GM21825 (cell line): ENCODE measurements at regions not wholly inside any gene's neighbourhood (a gene's known extent, or its start where the extent isn't known, plus 50 kb on each side); places are given as distances from the start of the nearest gene placed in this dataset.

Source experiments
- ATAC-seq: cut with Tn5 transposase; IDR thresholded peaks from one replicate; pipeline ENCODE4 v1.9.1; 2021; ENCODE audit warnings: mild to moderate bottlenecking, moderate library complexity; ENCODE audit not compliant: unreplicated experiment

DNA sequence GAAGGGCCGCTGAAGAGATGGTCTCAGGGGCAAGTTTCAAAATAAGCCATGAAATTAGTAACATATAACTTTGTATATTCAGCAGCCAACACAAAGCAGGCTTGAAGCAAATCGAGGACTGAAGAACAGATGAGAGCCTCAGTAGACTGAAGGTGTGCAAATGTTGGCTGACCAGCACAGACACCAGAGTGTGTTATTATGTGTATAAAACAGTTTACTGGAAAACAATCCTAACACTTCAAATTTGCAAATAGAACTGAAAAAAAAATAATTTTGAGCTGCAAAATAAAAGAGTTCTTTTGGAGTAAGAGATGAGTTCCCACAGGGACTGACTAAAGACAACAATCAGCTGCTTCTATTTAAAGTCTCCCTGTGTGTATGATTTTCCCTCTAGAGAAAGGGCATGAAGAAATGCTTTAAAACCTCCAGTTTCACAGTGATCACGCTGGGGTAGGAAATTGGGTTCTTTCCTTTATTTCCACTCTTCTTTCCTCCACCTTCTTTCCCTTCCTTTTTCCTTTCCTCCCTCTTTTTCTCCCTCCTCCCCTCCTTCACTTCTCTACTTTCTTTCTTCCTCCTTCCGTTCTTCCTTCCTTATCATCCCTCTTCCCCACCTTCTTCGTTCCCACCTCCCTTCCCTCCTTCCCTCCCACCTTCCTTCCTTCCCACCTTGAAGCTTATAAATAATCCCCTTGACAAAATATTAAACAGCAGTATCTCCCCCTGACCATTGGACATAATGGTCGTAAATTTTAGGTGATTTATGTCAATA lies 383.9 kb upstream of the DCN start:
- ATAC-seq: no peak

GRCh38 chr12:91565846-91566245 lies 383.2 kb upstream of the DCN start:
- no peak for ATAC-seq

DNA sequence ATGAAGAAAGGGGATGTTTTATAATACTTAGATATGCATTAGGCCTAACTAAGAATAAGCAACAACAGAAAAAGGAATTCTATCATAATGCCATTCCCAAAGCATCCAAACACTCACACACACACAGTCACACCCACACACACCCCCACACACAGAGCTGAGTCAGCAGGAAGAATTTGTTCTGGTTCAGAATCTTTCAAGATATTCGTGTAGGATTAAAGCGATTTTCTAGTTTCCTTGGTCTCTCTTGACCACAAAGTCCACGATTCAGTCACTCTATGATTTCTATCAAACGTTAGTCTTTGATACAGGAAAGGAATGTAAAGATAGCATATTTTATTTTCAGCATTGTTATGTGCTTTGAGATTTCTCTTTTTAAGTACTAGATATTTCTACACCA lies 382.6 kb upstream of the DCN start:
- no peak for ATAC-seq

DNA sequence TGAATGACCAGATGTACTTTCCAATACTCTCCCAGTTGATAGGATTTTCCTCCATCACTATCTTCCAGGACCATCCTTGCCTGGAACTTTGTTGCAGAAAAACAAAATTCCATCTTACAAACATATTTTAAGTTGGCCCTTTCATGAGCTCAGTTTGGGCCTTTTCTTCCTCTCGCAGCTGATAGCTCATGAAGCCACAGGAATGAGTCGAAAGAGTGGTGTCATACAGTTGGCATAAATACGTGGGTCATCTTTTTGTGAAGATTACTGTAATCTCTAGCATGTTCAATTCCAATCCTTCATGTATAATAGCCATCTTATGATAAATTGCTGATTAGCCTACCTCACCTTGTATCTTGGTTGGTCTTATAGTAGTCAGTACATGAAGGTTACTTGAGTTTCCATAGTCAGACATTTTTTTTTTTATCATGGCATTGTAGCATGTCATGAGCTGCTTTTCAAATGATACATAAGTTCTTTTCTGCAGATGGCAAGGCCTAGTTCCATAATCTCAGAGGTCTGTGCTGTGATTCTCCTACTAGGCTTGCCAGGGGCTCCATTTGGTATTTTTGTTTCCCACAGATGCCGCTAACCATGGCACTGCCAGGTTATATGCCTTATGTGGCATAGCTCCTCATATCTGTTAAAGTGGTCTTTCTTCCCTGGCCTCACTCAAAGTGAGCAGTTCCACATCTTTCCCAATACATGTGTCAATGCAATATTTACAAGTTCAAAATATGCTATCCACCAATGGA lies 380.6 kb upstream of the DCN start:
- ATAC-seq: no peak

DNA sequence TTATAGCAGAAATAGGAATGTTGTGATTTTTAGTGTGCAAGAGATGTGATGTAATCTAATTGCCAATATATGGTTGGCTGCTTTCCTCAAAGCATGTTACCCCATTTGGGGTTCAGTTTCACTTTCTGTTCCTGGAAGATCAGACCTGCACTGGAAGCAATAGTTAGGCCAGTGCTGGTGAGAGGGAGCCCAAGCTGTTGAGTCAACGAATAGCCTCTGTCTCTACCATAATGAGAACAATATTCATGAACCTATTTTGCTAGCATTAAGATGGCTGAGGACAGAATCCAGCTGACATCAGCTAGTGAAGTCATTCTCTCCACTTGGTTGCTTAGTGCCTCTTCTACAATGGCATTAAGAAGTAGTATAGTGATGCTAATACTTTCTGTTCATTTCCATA lies 379.9 kb upstream of the DCN start:
- ATAC-seq: no peak

DNA sequence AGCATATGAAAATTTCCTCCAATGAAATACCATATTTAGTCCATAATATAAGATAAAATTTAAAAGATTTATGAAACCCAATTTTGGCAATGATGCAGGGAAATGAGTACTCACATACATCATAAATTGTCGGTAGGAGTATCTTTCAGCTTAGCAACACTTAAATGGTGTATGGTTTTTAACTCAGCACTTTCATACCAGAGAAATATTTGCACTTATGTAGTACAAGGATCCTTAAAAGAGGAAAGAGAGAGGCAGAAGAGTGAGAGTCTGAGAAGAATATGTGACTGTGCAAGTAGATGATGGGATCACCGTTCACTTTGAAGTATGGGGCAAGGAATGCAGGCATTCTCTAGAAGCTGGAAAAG lies 379.3 kb upstream of the DCN start:
- no peak for ATAC-seq

GRCh38 chr12:91561301-91561957 lies 378.8 kb upstream of the DCN start:
- no peak for ATAC-seq

- ATAC-seq: no peak
Measured at GRCh38 chr12:91556909-91557308, 374.3 kb upstream of the DCN start.

DNA sequence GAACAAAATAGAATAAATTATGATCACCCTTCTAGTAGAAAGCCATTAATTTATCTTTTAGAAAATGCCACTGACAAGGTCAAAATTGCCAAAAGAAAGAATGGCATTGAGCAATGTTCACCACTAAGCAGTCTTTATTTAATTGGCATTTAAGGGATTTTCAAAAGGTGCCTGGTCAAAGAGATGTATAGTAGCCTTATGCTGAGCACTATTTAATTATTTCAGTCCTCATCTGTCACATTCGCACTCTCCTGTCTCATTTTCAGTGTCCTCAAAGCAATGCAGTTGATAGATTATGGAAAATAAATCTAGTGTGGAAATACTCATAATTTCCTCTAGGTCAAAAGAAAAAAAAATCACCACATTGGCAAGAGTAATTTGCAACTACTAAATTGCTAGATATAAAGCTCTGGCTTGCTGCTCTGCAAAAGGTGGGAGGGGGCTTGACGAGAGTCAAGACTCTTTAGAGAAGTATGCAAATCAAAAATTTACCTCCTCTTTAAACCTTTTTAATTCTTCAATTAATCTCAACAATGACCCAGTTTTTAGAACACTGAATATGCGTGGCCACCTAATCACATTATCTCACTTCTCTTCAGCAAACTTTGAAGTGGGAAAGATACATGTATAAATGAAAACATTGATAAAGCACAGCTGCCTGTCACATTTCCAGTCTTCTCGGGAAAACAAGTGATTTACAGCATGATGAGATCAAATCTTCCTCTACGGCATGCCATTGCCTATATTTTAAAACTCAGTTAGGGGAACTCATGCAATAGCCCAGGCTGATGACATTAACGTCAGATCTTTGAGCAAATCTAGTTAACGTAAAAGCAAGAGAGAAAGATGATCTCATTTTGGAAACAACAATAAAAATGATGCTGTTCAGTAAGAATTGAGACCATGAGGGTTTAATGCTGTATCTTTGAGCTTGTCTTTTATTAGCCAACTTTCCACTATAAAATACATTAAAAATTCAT lies 373.1 kb upstream of the DCN start:
- no peak for ATAC-seq

DNA sequence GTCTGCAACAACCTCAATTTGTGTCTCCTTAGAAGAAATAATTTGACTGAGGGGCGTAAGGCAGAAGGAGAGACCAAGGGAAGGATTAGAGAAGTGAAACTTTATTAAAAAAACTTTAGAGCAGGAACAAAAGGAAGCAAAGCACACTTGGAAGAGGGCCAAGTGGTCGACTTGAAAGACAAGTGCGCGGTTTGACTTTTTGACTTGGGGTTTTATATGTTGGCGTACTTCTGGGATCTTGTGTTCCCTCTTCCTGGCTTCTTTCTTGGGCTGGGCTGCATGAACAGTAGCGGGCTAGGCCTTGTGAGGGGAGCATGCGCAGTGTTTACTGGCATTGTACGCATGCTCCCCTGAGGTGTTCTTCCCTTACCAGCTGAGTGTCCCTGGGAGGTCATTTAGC lies 369.3 kb upstream of the DCN start:
- no peak for ATAC-seq

DNA sequence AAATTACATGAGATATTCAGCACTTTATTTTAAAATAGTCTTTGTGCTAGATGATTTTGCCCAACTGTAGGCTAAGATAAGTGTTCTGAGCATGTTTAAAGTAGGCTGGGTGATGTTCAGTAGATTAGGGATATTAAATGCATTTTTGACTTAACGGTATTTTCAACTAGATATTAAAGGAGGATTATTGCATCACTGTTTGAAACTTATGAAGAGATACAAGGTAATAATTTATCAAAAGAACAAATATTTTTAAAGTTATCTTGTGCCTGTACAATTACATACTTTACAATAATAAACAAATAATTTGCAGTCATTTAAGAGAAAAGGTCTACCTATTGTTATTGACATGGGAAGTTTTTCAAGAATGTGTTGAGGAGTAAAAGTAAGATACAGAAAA lies 368.6 kb upstream of the DCN start:
- no peak for ATAC-seq

DNA sequence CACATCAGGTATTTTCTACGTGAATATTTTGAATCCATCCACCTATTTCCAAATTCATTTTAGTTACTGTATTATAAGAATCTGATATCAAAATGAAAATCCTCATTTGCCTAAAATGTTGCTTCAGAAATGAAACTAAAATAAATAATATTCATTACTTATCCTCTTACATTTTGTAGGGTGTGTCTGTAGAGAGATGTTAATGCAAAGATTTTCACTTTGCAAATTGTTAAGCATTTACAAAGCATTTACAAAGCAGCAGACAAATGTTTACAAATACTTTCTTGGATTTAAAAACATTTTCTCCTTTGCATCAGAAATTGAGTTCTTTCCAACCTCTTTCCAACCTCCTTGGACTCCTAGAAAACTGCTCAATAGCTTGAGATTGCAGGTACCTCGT lies 360.0 kb upstream of the DCN start:
- ATAC-seq: no peak

DNA sequence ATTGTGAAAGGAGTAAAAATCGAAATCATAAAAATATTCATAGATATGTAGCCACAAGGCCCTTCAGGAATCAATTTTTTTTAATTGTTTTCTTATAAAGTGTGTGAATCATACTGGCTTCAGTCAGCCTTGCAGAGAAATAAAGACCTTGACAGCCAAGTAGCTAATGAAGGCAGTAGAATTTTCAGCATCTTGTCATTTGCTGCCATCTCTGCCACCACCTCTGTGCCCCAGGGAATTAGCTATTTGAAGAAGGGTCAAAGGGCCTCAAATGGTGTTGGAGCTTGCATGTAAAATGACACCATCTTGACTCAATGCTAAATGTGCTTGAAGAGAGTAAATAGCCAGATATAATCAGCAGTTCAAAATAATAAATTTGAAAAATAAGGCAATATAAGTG lies 359.4 kb upstream of the DCN start:
- no peak for ATAC-seq

DNA sequence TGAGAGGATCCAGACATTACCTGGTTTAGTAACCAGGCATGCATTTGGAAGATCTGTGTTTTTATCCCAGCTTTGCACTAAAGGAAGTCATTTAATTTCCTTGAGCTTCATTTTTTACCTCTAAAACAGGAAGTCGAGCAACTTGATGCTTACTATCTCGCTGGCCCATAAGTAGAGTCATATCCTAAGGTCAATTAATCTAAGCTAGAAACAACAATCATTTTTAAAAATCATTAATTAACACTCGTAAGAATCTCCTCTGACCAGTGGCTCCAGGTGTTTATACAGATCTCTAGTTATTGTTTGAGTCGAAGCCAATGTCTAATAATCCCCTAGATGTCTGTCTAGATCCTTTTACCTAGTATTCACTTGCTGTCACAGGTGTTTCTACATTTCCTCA lies 355.8 kb upstream of the DCN start:
- no peak for ATAC-seq

DNA sequence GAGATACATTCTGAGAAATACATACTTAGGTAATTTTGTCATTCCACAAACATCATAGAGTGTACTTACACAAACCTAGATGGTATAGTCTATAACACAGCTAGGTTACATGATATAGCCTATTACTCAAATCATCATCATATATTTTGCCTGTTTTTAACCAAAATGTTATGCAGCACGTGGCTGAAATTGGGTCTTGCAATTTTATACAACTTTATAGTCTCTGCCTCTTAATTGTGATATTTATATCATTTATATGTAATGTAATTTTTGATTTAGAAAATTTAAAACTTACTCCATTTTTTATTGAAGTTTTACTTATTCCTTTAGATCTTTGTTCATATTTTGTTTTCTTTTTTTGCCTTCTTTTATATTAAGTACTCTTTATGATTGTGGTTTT lies 350.7 kb upstream of the DCN start:
- ATAC-seq: no peak

DNA sequence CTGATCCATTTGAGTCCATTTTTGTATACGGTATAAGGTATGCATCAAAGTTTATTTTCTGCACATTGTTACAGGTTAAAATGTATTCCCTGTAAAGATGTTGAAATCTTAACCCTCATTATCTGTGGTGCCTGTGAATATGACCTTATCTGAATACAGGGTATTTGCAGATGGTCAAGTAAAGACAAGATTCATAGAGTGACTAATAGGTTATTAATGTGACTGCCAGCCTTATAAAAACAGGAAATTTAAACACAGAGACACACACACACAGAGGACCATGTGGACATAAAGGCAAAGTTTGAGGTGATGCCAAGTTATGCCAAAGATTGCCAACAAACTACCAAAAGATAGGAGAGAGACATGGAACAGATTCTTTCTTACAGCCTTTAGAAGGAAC lies 347.2 kb upstream of the DCN start:
- no peak for ATAC-seq

DNA sequence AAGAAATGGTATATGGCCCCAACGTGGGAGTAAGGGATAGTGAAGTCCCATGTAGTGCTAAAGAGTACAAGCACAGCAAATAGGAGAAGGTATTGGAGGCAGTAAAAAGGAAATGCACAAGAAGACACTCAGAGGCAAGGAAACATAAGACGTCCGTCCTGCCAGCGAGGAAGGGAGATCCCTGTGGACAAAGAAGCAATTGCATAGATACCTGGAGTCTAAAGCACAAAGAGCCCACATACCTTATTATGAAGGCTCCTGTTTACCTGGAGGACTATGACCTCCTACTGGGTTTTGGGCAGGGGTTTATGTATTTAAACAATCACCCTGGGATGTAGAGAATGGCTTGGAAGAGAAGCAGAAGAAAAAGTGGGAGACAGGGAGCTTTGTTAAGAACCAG lies 341.2 kb upstream of the DCN start:
- ATAC-seq: no peak

GRCh38 chr12:91516695-91517047 lies 334.1 kb upstream of the DCN start:
- no peak for ATAC-seq

GRCh38 chr12:91515944-91516694 lies 333.5 kb upstream of the DCN start:
- no peak for ATAC-seq

DNA sequence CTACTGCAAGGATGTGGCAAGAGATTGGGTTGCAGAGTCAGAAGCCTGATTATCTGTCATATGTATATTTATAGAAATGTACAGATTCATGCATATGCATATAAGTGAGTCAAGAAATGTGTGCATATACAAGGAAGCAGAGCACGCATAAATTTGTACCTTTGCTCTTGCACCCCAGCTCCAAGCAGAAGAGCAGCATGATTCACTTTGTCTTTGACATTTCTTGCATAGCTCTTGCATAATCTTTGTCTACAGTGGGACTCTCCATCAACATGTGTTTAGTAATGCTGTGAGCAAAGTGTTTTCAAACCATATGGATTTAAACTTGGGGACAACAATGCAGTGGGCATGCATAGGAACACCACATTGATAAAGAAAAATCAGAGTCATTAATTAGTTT lies 330.7 kb upstream of the DCN start:
- no peak for ATAC-seq
